Activated naive CD4-positive, alpha-beta T cell treated with anti-CD3 and anti-CD28 coated beads, Interleukin-2, amount 50 U/mL, for 72 hours (primary cell): ENCODE measurements at regions not wholly inside any gene's neighbourhood (a gene's known extent, or its start where the extent isn't known, plus 50 kb on each side); places are given as distances from the start of the nearest gene placed in this dataset.

Experiments used
- ATAC-seq, 2 donors: fragments of 150-1000 bp; cut with Tn5 transposase; 2 replicates each; pipeline ENCODE4 v1.10.0; 2021; ENCODE audit warnings: mild to moderate bottlenecking in 2 of 2, moderate library complexity in 2 of 2
- DNase-seq, 2 donors: peaks; one replicate each; pipeline ENCODE4 v3.0.0; 2021 to 2022; ENCODE audit warnings: low spot score in 2 of 2
- H3K27ac Mint-ChIP-seq, 2 donors: one replicate each; pipeline ENCODE4 v1.8.0; 2022; ENCODE audit warnings: mild to moderate bottlenecking in 2 of 2, mixed read lengths in 2 of 2
- H3K36me3 Mint-ChIP-seq, 2 donors: one replicate each; pipeline ENCODE4 v1.8.0; 2022; ENCODE audit warnings: mixed read lengths in 2 of 2
- H3K9me3 Mint-ChIP-seq, 2 donors: one replicate each; pipeline ENCODE4 v1.8.0; 2022; ENCODE audit warnings: mixed read lengths in 2 of 2

GRCh38 chr18:34976123-34976522 is 65.1 kb upstream of the MAPRE2 start:
- DNase-seq = no peak
- ATAC-seq = no peak
- Mint-ChIP-seq H3K27ac (no peak overlapping the region), H3K36me3 (peaks cover 0 to 7% of the 10 kb centered on the region in 2 donors), H3K9me3 (no peaks in the 10 kb centered on the region)

- DNase-seq (no peak), ATAC-seq (no peak)
- no peaks in the 10 kb centered on the region for H3K9me3 Mint-ChIP-seq
- H3K36me3 Mint-ChIP-seq = peaks cover 0 to 7% of the 10 kb centered on the region in 2 donors
- H3K27ac Mint-ChIP-seq = no peak overlapping the region
Measured at GRCh38 chr18:34976534-34976898, 64.7 kb upstream of the MAPRE2 start.

GRCh38 chr18:34976899-34977837 is 64.0 kb upstream of the MAPRE2 start:
- Mint-ChIP-seq H3K9me3 (no peaks in the 10 kb centered on the region), H3K36me3 (peaks cover 0 to 7% of the 10 kb centered on the region in 2 donors), H3K27ac (peak overlapping the region; percentile 18 to 86)
- ATAC-seq = peak; percentile 32 to 69
- DNase-seq = peak; percentile 61 to 68

GRCh38 chr18:34977838-34978532 is 63.2 kb upstream of the MAPRE2 start:
- ATAC-seq (peak; percentile 29 to 51), DNase-seq (peak; percentile 45 to 74)
- H3K27ac Mint-ChIP-seq = peak overlapping the region; percentile 82 to 86
- H3K9me3 Mint-ChIP-seq = no peaks in the 10 kb centered on the region
- H3K36me3 Mint-ChIP-seq = peaks cover 0 to 6% of the 10 kb centered on the region in 2 donors

GRCh38 chr18:34978533-34978893 is 62.7 kb upstream of the MAPRE2 start:
- no peak for DNase-seq
- Mint-ChIP-seq H3K36me3 (peaks cover 0 to 1% of the 10 kb centered on the region in 2 donors), H3K9me3 (no peaks in the 10 kb centered on the region), H3K27ac (peak overlapping the region in 1 of 2 donors; percentile 86)
- ATAC-seq = no peak

- peak; percentile 84 for ATAC-seq
Measured at GRCh38 chr18:34978953-34979608, 62.1 kb upstream of the MAPRE2 start.

GRCh38 chr18:34981487-34981886 is 59.7 kb upstream of the MAPRE2 start:
- no peaks in the 10 kb centered on the region for H3K36me3 Mint-ChIP-seq

More at GRCh38 chr18:34978953-34979608, 62.1 kb upstream of the MAPRE2 start:
- peak; percentile 62 to 81 for DNase-seq
- H3K27ac Mint-ChIP-seq = peak overlapping the region in 1 of 2 donors; percentile 86
- no peaks in the 10 kb centered on the region for H3K9me3 Mint-ChIP-seq
- H3K36me3 Mint-ChIP-seq = no peaks in the 10 kb centered on the region

GRCh38 chr18:34985963-34986362 is 55.2 kb upstream of the MAPRE2 start:
- no peak overlapping the region for H3K27ac Mint-ChIP-seq
- DNase-seq (no peak), ATAC-seq (peak; percentile 64 to 74)

More at GRCh38 chr18:34981487-34981886, 59.7 kb upstream of the MAPRE2 start:
- H3K27ac Mint-ChIP-seq = no peak overlapping the region
- ATAC-seq = no peak
- H3K9me3 Mint-ChIP-seq = no peaks in the 10 kb centered on the region
- no peak for DNase-seq

GRCh38 chr18:34990597-34990996 is 50.6 kb upstream of the MAPRE2 start:
- no peaks in the 10 kb centered on the region for H3K9me3 Mint-ChIP-seq
- no peak overlapping the region for H3K27ac Mint-ChIP-seq
- H3K36me3 Mint-ChIP-seq = no peaks in the 10 kb centered on the region
- DNase-seq (no peak), ATAC-seq (no peak)

More at GRCh38 chr18:34985963-34986362, 55.2 kb upstream of the MAPRE2 start:
- Mint-ChIP-seq H3K9me3 (no peaks in the 10 kb centered on the region), H3K36me3 (no peaks in the 10 kb centered on the region)

- no peak overlapping the region for H3K27ac Mint-ChIP-seq
- no peaks in the 10 kb centered on the region for H3K9me3 Mint-ChIP-seq
- no peak for ATAC-seq
- H3K36me3 Mint-ChIP-seq = no peaks in the 10 kb centered on the region
- no peak for DNase-seq
Measured at GRCh38 chr18:34991152-34991551, 50.1 kb upstream of the MAPRE2 start.
